Thyroid gland (tissue), 4 donors: ENCODE measurements at regions not wholly inside any gene's neighbourhood (a gene's known extent, or its start where the extent isn't known, plus 50 kb on each side); places are given as distances from the start of the nearest gene placed in this dataset.

Experiments
- POLR2A ChIP-seq, 2 donors: fragments of 450-650 bp; IDR thresholded peaks; one replicate each; pipeline ENCODE4 v1.6.1; 2017; ENCODE audit warnings: antibody characterized with exemption in 2 of 2, mild to moderate bottlenecking in 2 of 2, moderate library complexity in 1 of 2
- TF ChIP-seq, protein P1 (sequence below), 6 experiments: fragments of 200-600 bp in 3 of 6; fragments of 450-650 bp in 3 of 6; sonication (generic) in 3 of 6; IDR thresholded peaks; one replicate each; pipeline ENCODE4 v1.5.1; 2016 to 2019; ENCODE audit warnings: antibody characterized with exemption in 6 of 6, mild to moderate bottlenecking in 2 of 6, inconsistent platforms in 1 of 6, moderate library complexity in 1 of 6

DNA sequence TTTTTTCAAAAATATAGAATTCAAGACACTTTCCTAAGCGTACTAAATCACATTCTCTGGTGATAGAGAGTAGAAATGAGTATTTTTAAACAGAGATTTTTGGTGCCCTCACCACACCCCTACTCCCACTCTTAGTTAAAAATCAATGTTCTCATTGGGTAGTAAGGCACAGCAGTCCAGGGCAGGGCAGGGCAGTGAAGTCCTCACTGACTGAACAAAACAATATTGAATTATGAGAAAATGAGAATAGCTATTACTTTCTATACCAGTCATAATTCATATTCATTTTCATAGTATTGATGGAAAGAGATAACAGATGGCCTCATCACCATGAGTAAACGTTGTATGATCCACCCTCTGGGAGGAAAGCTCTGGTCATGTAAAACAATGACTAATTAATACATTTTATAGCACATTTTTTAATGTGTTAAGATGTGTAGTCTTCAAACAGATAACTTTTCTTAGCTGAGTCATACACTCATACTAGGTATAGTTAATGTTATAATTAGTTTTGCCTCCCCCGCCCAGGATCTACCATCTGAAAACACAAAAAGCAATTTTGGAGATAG is 686.1 kb downstream of the KCNJ3 start:
- TF ChIP-seq, protein P1, sequence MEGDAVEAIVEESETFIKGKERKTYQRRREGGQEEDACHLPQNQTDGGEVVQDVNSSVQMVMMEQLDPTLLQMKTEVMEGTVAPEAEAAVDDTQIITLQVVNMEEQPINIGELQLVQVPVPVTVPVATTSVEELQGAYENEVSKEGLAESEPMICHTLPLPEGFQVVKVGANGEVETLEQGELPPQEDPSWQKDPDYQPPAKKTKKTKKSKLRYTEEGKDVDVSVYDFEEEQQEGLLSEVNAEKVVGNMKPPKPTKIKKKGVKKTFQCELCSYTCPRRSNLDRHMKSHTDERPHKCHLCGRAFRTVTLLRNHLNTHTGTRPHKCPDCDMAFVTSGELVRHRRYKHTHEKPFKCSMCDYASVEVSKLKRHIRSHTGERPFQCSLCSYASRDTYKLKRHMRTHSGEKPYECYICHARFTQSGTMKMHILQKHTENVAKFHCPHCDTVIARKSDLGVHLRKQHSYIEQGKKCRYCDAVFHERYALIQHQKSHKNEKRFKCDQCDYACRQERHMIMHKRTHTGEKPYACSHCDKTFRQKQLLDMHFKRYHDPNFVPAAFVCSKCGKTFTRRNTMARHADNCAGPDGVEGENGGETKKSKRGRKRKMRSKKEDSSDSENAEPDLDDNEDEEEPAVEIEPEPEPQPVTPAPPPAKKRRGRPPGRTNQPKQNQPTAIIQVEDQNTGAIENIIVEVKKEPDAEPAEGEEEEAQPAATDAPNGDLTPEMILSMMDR (IDR thresholded peaks at IDR 0.05), result no peak
- no peak for TF ChIP-seq POLR2A (IDR thresholded peaks at IDR 0.05)
